ENCODE measurements at regions not wholly inside any gene's neighbourhood (a gene's known extent, or its start where the extent isn't known, plus 50 kb on each side); places are given as distances from the start of the nearest gene placed in this dataset.

DNA sequence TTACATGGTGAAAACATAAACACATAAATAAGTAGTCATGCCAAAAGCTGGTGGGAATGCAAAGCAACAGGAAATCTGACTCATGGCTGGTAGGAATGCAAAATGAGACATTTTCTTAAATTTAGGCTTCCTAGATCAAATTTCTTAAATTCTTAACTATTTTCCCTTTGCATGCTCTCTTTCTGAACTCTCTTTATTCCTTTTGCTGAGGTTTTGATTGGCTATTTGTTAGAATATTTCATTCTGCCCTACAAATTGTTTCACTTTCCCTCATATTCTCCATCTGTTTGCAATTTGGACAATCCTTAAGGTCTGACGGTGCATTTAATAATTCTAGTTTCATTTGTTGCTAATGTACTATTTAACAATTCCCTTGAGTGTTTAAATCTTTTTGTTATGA lies 437.5 kb upstream of the RGS17 start:
- Histone ChIP-seq H2AFZ (ENCODE audit: low read length) (no peak overlapping the region), H3K4me1 (replicated peaks in 1 of 4; ENCODE audit: control insufficient read depth in 3 of 4, insufficient read depth in 4 of 4, low read length in 3 of 4) (no peaks in the 10 kb centered on the region), H3K9ac (replicated peaks in 1 of 4; ENCODE audit: extremely low read depth in 1 of 4, low read depth in 3 of 4, low read length in 3 of 4) (no peak overlapping the region), H2BK5ac (ENCODE audit: low read depth, low read length) (no peak overlapping the region), H4K8ac (ENCODE audit: extremely low read depth, insufficient read depth, low read length) (no peak overlapping the region), H3K56ac (replicated peaks; ENCODE audit: insufficient read length, low read depth, low read length) (no peak overlapping the region), H3K18ac (ENCODE audit: extremely low read depth, low read length) (no peak overlapping the region), H2AK5ac (ENCODE audit: low read depth, low read length) (no peak overlapping the region), H3K14ac (ENCODE audit: insufficient read length) (no peak overlapping the region), H4K5ac (ENCODE audit: insufficient read length, low read depth, low read length) (no peak overlapping the region), H2BK20ac (ENCODE audit: low read length) (no peak overlapping the region), H2BK12ac (ENCODE audit: low read depth, low read length) (no peak overlapping the region), H2BK120ac (replicated peaks; ENCODE audit: low read depth, low read length) (no peak overlapping the region), H4K91ac (replicated peaks; ENCODE audit: insufficient read length, low read length) (no peak overlapping the region), H3K36me3 (ENCODE audit: control insufficient read depth in 2 of 4, insufficient read depth in 4 of 4, low read length in 3 of 4) (no peaks in the 10 kb centered on the region), H3K27me3 (replicated peaks in 1 of 4; ENCODE audit: control insufficient read depth in 3 of 4, extremely low read depth in 1 of 4, insufficient read depth in 3 of 4, low read length in 3 of 4) (no peaks in the 10 kb centered on the region), H3K79me2 (ENCODE audit: control insufficient read depth in 1 of 2, insufficient read depth in 2 of 2, low read length in 2 of 2) (no peaks in the 10 kb centered on the region), H4K20me1 (replicated peaks in 1 of 2; ENCODE audit: control insufficient read depth in 1 of 2, insufficient read depth in 2 of 2, low read length in 2 of 2) (no peaks in the 10 kb centered on the region), H3K23ac (ENCODE audit: insufficient read length) (no peak overlapping the region), H3K4me3 (ENCODE audit: extremely low read depth in 1 of 4, insufficient read depth in 2 of 4, low read depth in 3 of 4, low read length in 4 of 4) (no peak overlapping the region), H3K4ac (replicated peaks; ENCODE audit: insufficient read length, low read depth, low read length) (no peak overlapping the region), H3K27ac (ENCODE audit: low read depth, low read length) (no peak overlapping the region), H3K9me3 (ENCODE audit: insufficient read depth in 2 of 2, low read depth in 1 of 2, low read length in 1 of 2) (no peaks in the 10 kb centered on the region), H3K4me2 (ENCODE audit: insufficient read depth in 1 of 2, low read depth in 2 of 2, low read length in 2 of 2) (no peak overlapping the region), H3K79me1 (ENCODE audit: low read depth, low read length) (no peaks in the 10 kb centered on the region), H2BK15ac (ENCODE audit: low read length) (no peak overlapping the region), H3K23me2 (ENCODE audit: low read depth, low read length) (no peaks in the 10 kb centered on the region)
- ChIA-PET CTCF (ENCODE audit: partially characterized antibody) (no interaction called here), POLR2A (ENCODE audit: partially characterized antibody) (no interaction called here)
- DNase-seq (ENCODE audit: low read depth in 1 of 2, low spot score in 2 of 2) (no peak), FAIRE-seq (no peak)
- 92% methylated on average over 1 of the region's 1 CpG; no CpG with 5 or more reads in 1 of the 2 experiments for WGBS, 2 experiments (ENCODE audit: extremely low coverage in 1 of 2, insufficient coverage in 1 of 2, insufficient read length in 1 of 2, insufficient replicate concordance in 2 of 2, low coverage in 1 of 2, low lambda C conversion rate in 2 of 2, missing lambda C conversion rate in 1 of 2)
- TF ChIP-seq SP4 (IDR thresholded peaks at IDR 0.05; ENCODE audit: low read length), result no peak
- TF ChIP-seq CEBPB (IDR thresholded peaks at IDR 0.05; ENCODE audit: low read depth, low read length), result no peak
- no peak for TF ChIP-seq PHF8 (conservative IDR thresholded peaks at IDR 0.05; ENCODE audit: low read depth, low read length)
- TF ChIP-seq RAD21 (IDR thresholded peaks at IDR 0.05 in 1 of 2, conservative IDR thresholded peaks at IDR 0.05 in 1 of 2; ENCODE audit: low read depth in 2 of 2, low read length in 2 of 2), result no peak
- no peak for TF ChIP-seq SIRT6 (IDR thresholded peaks at IDR 0.05; ENCODE audit: low read length)
- TF ChIP-seq, protein P1, sequence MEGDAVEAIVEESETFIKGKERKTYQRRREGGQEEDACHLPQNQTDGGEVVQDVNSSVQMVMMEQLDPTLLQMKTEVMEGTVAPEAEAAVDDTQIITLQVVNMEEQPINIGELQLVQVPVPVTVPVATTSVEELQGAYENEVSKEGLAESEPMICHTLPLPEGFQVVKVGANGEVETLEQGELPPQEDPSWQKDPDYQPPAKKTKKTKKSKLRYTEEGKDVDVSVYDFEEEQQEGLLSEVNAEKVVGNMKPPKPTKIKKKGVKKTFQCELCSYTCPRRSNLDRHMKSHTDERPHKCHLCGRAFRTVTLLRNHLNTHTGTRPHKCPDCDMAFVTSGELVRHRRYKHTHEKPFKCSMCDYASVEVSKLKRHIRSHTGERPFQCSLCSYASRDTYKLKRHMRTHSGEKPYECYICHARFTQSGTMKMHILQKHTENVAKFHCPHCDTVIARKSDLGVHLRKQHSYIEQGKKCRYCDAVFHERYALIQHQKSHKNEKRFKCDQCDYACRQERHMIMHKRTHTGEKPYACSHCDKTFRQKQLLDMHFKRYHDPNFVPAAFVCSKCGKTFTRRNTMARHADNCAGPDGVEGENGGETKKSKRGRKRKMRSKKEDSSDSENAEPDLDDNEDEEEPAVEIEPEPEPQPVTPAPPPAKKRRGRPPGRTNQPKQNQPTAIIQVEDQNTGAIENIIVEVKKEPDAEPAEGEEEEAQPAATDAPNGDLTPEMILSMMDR (IDR thresholded peaks at IDR 0.05; ENCODE audit: control extremely low read depth in 1 of 3, insufficient read depth in 1 of 3, low read depth in 1 of 3, low read length in 3 of 3), result no peak
